ENCODE measurements at regions not wholly inside any gene's neighbourhood (a gene's known extent, or its start where the extent isn't known, plus 50 kb on each side); places are given as distances from the start of the nearest gene placed in this dataset.

DNA sequence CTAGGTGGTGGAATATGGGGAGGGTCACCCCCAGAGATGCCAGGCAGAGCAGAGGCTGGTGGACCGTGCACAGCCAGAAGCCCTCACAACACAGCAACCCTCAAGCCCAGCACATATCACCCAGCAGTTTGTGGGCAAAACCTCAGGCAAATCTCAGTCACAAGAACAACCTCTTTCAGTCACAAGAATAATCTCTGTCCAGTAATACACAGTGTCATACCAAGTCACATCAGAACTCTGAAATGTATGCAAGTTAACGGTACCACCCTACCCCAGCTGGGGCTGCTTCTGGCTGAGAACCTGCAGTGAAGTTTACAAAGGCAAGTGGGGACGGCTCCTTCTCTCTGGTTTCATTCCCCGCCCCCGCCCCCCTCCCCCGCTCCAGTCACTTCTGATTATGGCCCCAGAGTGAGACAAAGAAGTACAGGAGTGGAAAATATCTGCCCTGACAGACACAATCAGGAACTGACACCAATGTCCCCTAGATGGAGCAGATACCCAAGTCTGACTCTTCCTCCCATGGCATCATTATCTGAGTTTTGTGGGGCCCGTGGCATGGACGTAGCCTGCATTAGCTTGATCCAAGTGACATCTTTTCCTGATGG, 480.9 kb upstream of the TMEM132C start:
- TF ChIP-seq, protein P1, sequence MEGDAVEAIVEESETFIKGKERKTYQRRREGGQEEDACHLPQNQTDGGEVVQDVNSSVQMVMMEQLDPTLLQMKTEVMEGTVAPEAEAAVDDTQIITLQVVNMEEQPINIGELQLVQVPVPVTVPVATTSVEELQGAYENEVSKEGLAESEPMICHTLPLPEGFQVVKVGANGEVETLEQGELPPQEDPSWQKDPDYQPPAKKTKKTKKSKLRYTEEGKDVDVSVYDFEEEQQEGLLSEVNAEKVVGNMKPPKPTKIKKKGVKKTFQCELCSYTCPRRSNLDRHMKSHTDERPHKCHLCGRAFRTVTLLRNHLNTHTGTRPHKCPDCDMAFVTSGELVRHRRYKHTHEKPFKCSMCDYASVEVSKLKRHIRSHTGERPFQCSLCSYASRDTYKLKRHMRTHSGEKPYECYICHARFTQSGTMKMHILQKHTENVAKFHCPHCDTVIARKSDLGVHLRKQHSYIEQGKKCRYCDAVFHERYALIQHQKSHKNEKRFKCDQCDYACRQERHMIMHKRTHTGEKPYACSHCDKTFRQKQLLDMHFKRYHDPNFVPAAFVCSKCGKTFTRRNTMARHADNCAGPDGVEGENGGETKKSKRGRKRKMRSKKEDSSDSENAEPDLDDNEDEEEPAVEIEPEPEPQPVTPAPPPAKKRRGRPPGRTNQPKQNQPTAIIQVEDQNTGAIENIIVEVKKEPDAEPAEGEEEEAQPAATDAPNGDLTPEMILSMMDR (conservative IDR thresholded peaks at IDR 0.05) = no peak
- TF ChIP-seq ZFX (IDR thresholded peaks at IDR 0.05) = no peak
